Neural progenitor cell (in vitro differentiated cells): ENCODE measurements at regions not wholly inside any gene's neighbourhood (a gene's known extent, or its start where the extent isn't known, plus 50 kb on each side); places are given as distances from the start of the nearest gene placed in this dataset.

ENCODE experiments used
- CTCF ChIP-seq: fragments of 200-600 bp; sonication (generic); IDR thresholded peaks from 2 replicates; pipeline ENCODE4 v1.5.1; 2017; ENCODE audit warnings: antibody characterized with exemption, mild to moderate bottlenecking
- EZH2 ChIP-seq: fragments of 200-600 bp; sonication (generic); IDR thresholded peaks from 2 replicates; pipeline ENCODE4 v1.6.1; 2017; ENCODE audit warnings: antibody characterized with exemption, mild to moderate bottlenecking, moderate library complexity
- EZH2phosphoT487 ChIP-seq: fragments of 200-600 bp; sonication (generic); IDR thresholded peaks from 2 replicates; pipeline ENCODE4 v1.6.1; 2017; ENCODE audit warnings: antibody characterized with exemption

- no peak for TF ChIP-seq CTCF
- no peak for TF ChIP-seq EZH2
- TF ChIP-seq EZH2phosphoT487 = no peak
Measured at GRCh38 chr3:160055659-160056058, 67.0 kb downstream of the IL12A start.
